ENCODE measurements at regions not wholly inside any gene's neighbourhood (a gene's known extent, or its start where the extent isn't known, plus 50 kb on each side); places are given as distances from the start of the nearest gene placed in this dataset.

GRCh38 chr4:81990898-81991297 lies 382.9 kb downstream of the HNRNPD start:
- no peak for DNase-seq

DNA sequence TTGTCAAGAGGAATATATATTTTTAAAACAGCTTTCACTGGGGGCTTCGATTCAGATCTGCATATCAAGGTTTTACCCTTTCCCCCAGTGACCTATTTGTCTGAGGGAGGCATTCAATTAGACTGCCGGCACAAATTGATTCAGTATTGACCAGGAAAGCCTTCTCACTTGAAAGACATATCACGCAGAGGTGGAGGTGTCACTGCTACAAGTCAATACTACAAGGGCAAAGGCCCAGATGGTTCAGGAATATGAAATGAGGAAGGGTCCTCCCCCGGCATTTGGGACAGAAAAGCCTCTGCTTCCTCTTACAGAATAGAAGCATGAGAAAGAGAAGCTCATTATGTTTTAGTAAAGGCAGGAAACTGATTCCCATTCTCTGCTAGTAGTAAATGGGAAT lies 383.6 kb downstream of the HNRNPD start:
- DNase-seq, result no peak

DNA sequence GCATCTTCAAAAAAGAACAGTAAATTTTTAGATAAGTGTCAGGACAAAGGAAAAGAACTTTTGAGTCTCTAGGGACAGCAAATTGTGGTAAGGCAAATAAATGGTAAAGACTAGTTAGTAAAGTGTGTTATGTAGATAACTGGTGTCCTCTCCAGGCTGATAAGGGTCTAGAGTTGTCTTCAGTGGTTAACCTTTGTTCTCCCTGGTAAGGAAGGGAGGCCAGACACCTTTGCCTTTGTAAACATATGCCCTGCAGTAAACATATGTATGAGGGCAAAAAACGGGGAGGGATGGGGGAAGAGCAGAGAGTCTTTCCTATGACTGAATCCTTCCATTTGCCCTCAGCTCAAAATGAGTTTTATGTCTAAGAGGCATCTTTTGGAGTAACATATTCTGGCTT lies 384.6 kb downstream of the HNRNPD start:
- DNase-seq, result no peak

GRCh38 chr4:81988178-81988577 lies 385.6 kb downstream of the HNRNPD start:
- no peak for DNase-seq

GRCh38 chr4:81984746-81985145 lies 389.0 kb downstream of the HNRNPD start:
- DNase-seq, result no peak

DNA sequence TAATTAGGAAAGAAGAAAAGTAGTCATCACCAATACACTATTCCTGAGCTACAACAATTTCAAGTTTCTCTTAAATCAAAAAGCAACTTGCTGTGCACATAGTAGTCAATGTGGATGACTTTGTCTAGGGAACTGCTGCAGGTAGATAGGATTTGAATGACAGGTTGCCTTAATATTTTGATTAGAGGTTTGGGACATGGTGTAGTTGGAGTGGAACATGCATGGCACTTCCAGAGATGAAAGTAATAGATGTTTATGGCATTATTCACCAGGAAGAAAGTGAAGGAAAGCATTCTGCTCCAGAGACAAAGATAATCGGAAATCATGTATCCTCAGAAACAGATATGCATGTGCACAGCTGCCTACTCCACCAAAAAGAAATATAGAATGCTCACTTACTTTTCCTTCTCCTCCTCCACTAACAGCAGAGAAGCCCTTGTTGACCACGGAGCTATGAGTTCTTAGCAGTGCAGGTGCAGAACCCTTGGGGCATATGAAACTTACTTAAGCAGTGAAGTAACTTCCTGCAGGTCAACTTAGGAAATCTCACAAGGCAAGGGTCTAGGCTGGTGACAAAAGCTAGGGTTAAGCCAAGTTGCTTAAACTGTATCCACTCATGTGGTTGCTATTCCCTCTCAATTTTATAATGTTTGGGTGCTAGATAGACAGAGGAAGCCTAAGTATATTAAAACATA lies 390.8 kb downstream of the HNRNPD start:
- DNase-seq, result no peak

- no peak for DNase-seq
These were observed 392.6 kb downstream of the HNRNPD start for GRCh38 chr4:81981218-81981617.

DNA sequence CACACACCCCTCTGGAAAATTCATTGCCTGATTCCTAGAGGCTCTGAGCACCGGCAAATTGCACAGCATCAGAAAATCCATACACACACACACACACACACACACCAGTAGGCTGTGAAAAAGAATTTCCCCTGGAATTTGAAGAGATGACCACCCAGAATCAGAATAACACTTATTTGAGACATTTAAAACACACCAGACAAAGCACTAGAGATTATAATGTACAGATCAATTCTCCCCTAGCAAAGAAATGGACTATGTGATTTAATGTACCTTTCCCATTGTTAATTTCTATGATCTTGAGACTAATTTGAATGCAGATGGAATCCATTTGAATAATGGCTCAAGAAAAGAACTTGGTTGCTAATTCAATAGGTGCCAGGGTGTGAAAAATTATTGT lies 399.3 kb downstream of the HNRNPD start:
- no peak for DNase-seq

- DNase-seq, result no peak
These were observed 402.0 kb downstream of the HNRNPD start for GRCh38 chr4:81971637-81972381.

DNA sequence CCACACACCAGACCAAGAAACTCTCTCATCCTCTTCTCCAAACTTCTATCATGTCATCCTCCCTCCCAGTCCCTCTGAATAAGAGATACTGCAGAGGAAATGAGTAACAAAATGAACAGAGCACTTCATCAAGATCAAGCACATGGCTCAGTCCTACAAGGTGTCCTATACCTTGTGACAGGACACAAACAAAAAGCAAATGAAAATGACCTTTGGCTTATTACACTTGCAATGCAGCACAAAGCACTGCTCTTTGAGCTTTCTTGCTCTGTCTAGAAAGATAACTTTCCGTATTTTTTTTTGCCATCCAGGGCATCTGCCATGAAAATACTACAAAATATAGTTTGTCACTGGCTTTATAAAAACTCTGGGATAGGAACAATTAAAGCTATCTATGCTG lies 402.7 kb downstream of the HNRNPD start:
- no peak for DNase-seq

DNA sequence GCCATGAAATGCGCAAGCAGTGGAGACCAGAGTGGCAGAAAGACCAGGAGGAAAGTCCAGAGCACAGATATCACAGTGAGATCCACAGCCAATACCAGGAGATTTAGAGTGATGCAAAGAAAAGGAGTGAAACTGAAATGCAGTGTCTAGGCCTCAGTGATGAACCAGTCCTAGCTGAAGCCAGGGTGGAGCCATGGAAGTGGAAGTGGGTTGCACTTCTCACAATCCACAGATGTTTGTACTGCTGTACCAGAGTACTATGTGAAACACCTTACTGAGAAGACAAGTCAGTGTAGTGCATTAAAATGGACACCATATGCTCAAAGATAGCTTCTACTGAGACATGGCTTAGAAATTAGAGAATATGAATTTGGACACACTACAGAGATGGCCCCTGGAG lies 403.3 kb downstream of the HNRNPD start:
- DNase-seq, result no peak

DNA sequence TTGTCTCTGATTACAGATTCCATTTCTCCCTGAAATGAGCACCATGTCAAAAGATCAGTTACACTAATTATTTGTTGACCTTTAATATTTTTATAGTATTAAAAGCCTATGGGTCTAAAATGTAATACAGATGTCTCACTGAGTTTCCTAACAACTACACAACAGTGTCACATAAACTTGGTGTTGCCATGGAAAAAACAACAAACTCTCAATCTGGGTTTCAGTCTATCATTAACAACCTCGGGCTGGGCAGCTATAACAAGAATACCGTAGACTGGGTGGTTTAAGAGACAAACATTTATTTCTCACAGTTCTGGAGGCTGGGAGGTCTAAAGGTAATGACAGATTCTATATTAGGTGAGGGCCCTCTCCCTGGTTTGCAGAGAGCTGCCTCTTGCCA lies 407.1 kb downstream of the HNRNPD start:
- no peak for DNase-seq

- no peak for DNase-seq
These were observed 407.9 kb downstream of the HNRNPD start for GRCh38 chr4:81965911-81966310.

GRCh38 chr4:81965454-81965853 lies 408.3 kb downstream of the HNRNPD start:
- no peak for DNase-seq

GRCh38 chr4:81963763-81964020 lies 410.1 kb downstream of the HNRNPD start:
- DNase-seq, result no peak

GRCh38 chr4:81963015-81963762 lies 410.6 kb downstream of the HNRNPD start:
- DNase-seq, result no peak

GRCh38 chr4:81960961-81961360 lies 412.8 kb downstream of the HNRNPD start:
- DNase-seq, result no peak

DNA sequence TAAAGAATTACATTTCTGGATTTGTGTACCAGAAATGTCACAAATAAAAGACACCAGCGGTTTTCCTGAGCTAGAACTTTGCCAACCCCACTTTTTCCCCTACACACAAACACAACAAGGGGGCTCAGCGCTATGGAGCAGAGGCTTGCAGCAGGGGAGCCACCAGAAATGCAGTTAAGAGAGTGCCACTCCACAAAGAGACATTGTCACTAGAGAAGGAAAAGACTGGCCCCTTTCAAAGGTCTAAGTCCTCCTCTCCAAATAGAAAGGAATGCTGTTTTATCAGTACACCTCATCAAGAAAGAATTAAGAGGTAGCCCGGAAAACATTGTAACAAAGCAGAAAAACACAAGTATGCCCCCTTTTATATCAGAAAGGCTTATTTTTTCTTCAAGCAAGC lies 419.5 kb downstream of the HNRNPD start:
- DNase-seq, result no peak

DNA sequence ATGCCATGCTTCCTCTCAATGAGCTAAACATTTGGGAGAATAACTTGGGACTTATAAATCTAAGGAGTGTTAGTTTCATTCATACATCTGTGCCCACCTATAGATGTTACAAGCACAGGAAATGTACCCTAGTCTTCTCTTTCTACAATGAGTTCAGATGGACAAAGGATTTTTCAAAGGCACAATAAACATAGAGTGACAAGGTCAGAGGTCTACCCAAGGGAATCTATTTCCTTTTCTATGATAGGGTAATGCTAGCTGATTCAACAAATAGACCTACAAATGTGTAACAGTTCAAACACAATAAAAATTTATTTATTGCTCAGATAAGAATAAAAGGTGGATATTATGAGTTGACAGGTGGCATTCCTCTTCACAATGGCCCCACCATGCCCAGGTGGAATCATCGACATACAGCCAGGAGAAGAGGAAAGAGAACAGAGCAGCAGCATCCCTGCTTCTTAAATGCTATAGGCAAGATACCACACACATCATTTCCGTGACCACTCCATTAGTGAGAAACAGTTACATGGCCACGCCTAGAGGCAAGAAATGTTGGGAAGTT lies 421.8 kb downstream of the HNRNPD start:
- DNase-seq, result no peak

DNA sequence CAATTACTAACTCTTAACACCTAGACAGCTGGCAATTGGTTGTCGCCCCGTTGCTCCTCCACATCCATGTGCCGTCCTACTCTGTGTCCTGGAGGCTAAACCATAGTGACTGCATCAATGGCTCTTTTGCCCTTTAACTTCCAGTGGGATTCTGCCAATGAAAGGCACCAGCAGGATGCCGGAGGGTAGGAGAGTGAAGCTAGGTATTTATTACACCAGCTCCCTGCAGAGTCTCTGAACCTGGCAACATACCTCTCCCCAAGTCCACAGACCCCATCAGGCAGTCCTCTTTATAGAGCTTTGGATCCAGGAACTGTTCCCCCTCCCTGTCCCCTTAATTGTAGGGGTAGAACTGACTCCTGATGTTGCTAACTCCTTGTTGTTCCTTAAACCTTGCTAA lies 426.8 kb downstream of the HNRNPD start:
- no peak for DNase-seq

- no peak for DNase-seq
These were observed 443.1 kb downstream of the HNRNPD start for GRCh38 chr4:81930506-81931238.

- DNase-seq, result no peak
These were observed 450.7 kb downstream of the HNRNPD start for GRCh38 chr4:81923140-81923539.

DNA sequence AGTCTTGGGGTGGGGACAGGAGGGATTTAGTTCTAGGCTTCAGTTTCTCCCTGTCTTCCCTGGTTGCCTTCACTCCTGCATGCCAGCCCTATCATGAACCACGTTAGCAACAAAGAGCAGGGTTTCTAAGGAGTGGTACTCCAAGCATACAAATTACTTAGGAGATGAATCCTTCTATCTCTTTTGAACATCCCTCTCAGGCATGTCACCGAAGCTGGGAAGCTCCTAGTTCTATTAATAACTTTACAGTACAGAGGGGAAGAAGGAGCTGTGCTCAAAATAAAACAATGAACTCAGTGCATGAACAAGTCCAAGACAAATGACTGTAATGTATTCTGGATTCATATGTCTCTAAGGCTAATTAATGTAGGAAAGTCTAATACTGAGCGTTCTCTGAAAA lies 450.6 kb upstream of the RASGEF1B start:
- DNase-seq, result no peak

Measured in NCI-H2029 (cell line).